ENCODE measurements at regions not wholly inside any gene's neighbourhood (a gene's known extent, or its start where the extent isn't known, plus 50 kb on each side); places are given as distances from the start of the nearest gene placed in this dataset.

DNA sequence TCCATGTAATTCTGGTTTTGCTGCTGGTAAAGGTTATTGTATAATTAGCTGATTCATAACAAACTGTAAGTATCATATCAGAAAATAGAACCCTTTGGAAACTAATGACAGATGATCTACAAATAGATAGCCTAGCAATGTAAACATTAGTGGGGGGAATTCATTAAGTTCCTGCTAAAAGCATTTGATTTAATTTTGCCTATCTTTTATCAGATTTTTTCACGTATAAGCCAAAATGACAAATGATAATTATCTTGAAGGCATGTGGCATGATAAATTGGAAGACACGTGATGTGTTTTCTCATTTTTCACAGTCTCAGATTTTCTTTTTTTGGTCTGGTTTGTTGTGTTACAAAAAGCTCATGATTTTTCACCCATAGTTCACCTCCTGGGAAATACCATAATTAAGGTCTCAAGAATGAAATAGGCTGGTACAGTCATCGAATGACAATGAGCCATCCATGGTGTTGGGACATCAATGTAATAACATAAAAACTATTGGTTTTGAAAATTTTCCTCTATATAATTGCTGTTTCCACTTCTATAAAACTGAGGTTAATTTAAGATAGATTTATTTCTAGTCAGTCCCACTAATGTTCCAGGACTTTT, 325.9 kb upstream of the TBL1XR1 start:
- Mint-ChIP-seq H3K9me3 (peaks cover 8% of the 10 kb centered on the region), H3K36me3 (ENCODE audit: low read depth) (peaks cover 3% of the 10 kb centered on the region), H3K27ac (no peak overlapping the region), H3K4me1 (peaks cover 33% of the 10 kb centered on the region), H3K27me3 (ENCODE audit: low read depth) (no peaks in the 10 kb centered on the region), H3K4me3 (no peak overlapping the region)
- no peak for TF ChIP-seq CTCF (IDR thresholded peaks at IDR 0.05; ENCODE audit: unreplicated experiment in 3 of 3)

DNA sequence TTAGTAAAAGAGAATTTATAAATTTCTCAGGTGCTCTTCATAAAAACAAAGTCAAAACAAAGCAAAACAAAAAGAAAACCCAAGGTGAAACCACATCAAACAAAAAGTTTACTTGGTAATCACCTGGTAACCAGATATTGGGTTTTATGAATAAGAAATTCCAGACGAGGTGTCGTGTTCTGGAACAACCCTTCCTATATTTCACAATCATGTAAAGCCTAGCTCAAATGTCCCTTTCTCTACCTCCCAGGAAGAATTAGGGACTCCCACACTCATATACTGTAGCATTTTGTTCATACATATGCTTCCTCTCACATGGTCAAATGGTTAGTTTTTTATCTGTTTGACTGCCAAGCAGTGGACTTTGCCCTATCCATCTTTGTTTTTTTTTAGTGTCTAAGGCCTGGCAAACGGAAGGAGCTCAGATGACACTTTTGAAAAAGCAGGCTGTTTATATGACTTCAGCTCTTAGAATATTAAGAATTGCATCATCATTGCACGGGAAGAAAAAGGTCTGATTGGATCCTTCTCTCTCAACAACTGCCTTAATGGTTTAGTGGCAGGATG, 326.7 kb upstream of the TBL1XR1 start:
- Mint-ChIP-seq H3K27me3 (ENCODE audit: low read depth) (no peaks in the 10 kb centered on the region), H3K4me3 (no peak overlapping the region), H3K27ac (peak overlapping the region; percentile 15 to 62 (median 29)), H3K4me1 (peaks cover 36% of the 10 kb centered on the region), H3K36me3 (ENCODE audit: low read depth) (peaks cover 7% of the 10 kb centered on the region), H3K9me3 (peaks cover 14% of the 10 kb centered on the region)
- TF ChIP-seq CTCF (IDR thresholded peaks at IDR 0.05; ENCODE audit: unreplicated experiment in 3 of 3), result no peak

DNA sequence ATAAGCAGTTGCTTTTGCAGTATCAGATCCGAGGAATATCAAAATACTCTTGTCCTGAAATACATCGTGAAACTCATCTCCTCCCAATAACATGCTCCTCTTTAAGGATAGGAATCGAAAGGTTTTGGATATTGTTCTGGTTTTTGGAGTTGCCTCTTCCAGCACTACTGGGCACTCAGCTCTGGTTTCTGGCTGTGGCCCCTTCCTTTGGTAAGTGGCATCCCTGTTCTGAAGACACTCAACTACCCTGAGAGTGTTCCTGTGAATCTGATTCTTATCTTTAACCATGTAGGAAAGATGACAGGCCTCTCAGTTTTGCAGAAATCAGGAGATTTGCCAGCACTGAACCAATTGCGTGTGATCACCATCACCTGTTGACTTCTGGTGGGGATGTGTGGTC, 327.5 kb upstream of the TBL1XR1 start:
- no peak overlapping the region for H3K4me3 Mint-ChIP-seq
- H3K36me3 Mint-ChIP-seq (ENCODE audit: low read depth), result peaks cover 7% of the 10 kb centered on the region
- TF ChIP-seq CTCF (IDR thresholded peaks at IDR 0.05; ENCODE audit: unreplicated experiment in 3 of 3), result no peak
- H3K4me1 Mint-ChIP-seq, result peaks cover 42% of the 10 kb centered on the region
- H3K9me3 Mint-ChIP-seq, result peaks cover 12% of the 10 kb centered on the region
- no peaks in the 10 kb centered on the region for H3K27me3 Mint-ChIP-seq (ENCODE audit: low read depth)
- no peak overlapping the region for H3K27ac Mint-ChIP-seq

DNA sequence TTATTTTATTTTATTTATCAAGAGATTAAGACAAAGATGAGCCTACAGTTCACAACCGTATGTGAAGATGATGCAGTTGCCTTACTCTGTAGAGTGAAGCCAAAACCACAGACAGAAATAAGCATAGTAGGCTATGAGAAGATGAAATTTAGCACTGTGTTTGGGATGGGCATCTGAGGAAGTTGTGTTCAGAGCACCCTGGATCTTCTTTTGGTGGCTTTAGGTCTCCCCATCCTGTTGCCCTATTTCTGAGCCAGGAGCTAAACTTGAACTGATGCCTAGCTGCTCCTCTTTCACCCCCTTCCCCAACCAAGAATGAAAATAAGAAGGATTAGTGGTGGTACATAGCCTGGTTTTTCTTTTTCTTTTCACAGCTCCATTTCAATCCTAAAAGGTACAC, 328.1 kb upstream of the TBL1XR1 start:
- Mint-ChIP-seq H3K9me3 (peaks cover 12% of the 10 kb centered on the region), H3K4me1 (peaks cover 49% of the 10 kb centered on the region), H3K27me3 (ENCODE audit: low read depth) (no peaks in the 10 kb centered on the region), H3K27ac (no peak overlapping the region), H3K36me3 (ENCODE audit: low read depth) (peaks cover 7% of the 10 kb centered on the region), H3K4me3 (no peak overlapping the region)
- no peak for TF ChIP-seq CTCF (IDR thresholded peaks at IDR 0.05; ENCODE audit: unreplicated experiment in 3 of 3)

GRCh38 chr3:177525987-177526712, 328.9 kb upstream of the TBL1XR1 start:
- H3K9me3 Mint-ChIP-seq, result peaks cover 12% of the 10 kb centered on the region
- TF ChIP-seq CTCF (IDR thresholded peaks at IDR 0.05; ENCODE audit: unreplicated experiment in 3 of 3), result no peak
- H3K36me3 Mint-ChIP-seq (ENCODE audit: low read depth), result peaks cover 7% of the 10 kb centered on the region
- H3K4me1 Mint-ChIP-seq, result peaks cover 55% of the 10 kb centered on the region
- H3K27me3 Mint-ChIP-seq (ENCODE audit: low read depth), result no peaks in the 10 kb centered on the region
- H3K27ac Mint-ChIP-seq, result peak overlapping the region; percentile 30 to 44 (median 41)
- no peak overlapping the region for H3K4me3 Mint-ChIP-seq

Measured in nephron (organoid).